GM18861 (cell line): ENCODE measurements at regions not wholly inside any gene's neighbourhood (a gene's known extent, or its start where the extent isn't known, plus 50 kb on each side); places are given as distances from the start of the nearest gene placed in this dataset.
"Not testable (repeated sequence)": the region's sequence is repeated elsewhere in the genome, so short reads cannot be mapped to it uniquely, and the experiment has no call there.

Experiments
- ATAC-seq: cut with Tn5 transposase; IDR thresholded peaks from one replicate; pipeline ENCODE4 v1.9.1; 2021; ENCODE audit not compliant: unreplicated experiment

GRCh38 chr4:160549951-160550519 lies 1447.2 kb downstream of the RAPGEF2 start:
- not testable (repeated sequence) for ATAC-seq

- ATAC-seq: no peak
These were observed 1459.8 kb downstream of the RAPGEF2 start for GRCh38 chr4:160562661-160563060.

GRCh38 chr4:160563552-160564282 lies 1460.8 kb downstream of the RAPGEF2 start:
- ATAC-seq: no peak

DNA sequence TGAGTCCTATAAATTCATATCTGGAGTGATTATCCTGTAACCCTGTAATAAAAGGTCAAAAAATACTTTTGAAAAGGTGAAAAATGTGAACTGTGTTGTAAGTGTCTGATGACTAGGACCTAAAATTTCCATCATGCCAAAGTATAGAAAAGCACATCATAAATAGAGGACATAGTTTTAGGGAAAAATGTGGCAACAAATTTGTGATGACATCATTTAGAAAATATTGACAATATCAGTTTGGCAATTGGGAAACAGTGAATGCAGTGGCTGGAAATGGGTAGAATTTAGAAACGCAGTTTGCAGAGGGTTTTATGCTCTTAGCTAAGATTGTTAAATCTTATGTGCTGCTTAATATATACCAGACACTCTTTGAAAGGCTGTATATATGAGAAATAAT lies 1464.8 kb downstream of the RAPGEF2 start:
- no peak for ATAC-seq

DNA sequence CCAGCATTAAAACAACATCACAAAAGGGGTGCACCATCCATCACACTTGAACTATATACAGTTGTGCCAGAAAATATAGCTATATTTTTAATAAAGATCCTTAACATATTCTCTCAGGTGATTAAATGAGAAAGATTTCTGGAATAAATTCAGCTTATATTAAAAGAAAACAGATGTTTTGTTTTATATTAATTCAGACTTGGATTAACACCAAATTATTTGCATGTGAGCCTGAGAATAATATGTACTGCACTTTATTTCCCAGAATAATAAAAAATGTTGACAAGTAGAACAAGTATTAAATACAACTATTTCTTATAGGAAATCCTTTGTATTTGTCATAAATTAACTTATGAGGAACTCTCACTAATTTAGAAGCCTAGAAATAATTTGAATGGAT lies 1467.4 kb downstream of the RAPGEF2 start:
- ATAC-seq: no peak

DNA sequence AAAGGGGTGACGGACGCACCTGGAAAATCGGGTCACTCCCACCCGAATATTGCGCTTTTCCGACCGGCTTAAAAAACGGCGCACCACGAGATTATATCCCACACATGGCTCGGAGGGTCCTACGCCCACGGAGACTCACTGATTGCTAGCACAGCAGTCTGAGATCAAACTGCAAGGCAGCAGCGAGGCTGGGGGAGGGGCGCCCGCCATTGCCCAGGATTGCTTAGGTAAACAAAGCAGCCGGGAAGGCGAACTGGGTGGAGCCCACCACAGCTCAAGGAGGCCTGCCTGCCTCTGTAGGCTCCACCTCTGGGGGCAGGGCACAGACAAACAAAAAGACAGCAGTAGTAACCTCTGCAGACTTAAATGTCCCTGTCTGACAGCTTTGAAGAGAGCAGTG lies 1471.4 kb downstream of the RAPGEF2 start:
- not testable (repeated sequence) for ATAC-seq

GRCh38 chr4:160580581-160580980 lies 1477.7 kb downstream of the RAPGEF2 start:
- ATAC-seq: no peak

DNA sequence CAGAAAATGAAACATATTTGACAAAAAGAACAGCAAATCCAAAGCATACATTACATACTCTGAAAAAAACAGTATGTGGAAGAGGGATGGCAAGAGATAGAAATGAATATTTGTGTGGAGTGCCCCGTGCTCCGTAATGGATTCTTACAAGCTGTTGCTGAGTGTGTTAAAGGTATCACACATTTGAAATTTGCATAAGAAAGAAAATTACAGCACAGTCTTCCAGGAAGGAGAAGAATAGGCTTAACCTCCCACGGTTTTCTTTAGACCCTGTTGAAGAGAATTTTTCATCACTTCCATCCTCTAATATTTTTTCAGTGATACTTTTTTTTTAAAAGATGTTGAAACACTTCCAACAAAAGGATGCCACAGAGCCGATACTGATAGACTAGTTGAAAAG lies 1489.4 kb downstream of the RAPGEF2 start:
- no peak for ATAC-seq

- ATAC-seq: no peak
These were observed 1492.8 kb downstream of the RAPGEF2 start for GRCh38 chr4:160595646-160596045.

DNA sequence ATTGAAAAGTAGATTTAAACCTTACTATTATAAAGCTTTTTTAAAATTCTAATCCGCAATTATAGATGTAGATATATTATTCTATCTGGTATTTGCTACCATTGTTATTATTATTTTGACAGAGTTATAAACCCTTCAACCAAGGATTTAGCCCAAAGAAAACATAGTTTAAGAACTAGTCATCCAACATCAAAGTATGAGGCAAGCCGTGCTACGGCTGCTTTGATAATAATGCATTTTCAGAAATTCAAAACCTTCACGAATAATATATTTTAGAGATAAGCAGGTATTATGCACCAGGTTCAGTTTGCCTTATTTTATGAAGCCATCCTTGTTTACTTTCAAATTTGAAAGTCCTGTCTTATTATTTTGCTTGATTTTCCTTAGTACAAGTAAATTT lies 1501.7 kb downstream of the RAPGEF2 start:
- no peak for ATAC-seq

GRCh38 chr4:160611181-160611580 lies 1508.3 kb downstream of the RAPGEF2 start:
- ATAC-seq: no peak

DNA sequence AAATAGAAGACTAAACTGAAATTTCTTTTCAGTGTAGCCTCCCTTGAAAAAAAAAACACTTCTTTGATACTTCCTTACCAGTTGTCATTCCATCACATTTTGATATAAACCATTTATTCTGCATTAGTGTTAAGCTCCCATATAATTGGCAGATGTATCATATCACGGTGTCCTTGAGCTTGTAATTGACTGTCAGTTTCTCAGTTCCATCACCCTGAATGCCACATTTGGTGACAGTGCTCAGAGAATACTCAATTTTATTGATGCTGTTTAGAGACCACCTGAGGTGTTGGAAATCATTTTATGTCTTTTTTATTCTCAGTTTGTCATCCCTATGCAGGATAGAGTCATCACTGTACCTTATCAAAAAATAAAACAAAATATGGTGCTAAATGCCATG lies 1528.2 kb downstream of the RAPGEF2 start:
- ATAC-seq: no peak

DNA sequence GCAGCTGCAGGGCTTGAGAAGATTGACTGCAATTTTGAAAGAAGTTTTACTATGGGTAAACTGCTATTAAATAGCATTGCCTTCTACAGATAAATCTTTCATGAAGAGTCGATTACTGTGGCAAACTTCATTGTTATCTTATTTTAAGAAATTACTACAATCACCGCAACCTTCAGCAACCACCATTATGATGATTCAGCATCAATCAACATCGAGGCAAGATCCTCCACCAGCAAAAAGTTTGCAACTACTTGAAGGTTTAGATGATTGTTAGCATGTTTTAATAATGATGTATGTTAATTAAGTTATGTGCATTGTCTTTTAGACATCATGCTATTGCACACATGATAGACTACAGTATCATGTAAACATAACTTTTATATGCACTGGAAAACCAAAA lies 1511.0 kb downstream of the FSTL5 start:
- ATAC-seq: no peak

GRCh38 chr4:160675550-160675949 lies 1488.2 kb downstream of the FSTL5 start:
- no peak for ATAC-seq

DNA sequence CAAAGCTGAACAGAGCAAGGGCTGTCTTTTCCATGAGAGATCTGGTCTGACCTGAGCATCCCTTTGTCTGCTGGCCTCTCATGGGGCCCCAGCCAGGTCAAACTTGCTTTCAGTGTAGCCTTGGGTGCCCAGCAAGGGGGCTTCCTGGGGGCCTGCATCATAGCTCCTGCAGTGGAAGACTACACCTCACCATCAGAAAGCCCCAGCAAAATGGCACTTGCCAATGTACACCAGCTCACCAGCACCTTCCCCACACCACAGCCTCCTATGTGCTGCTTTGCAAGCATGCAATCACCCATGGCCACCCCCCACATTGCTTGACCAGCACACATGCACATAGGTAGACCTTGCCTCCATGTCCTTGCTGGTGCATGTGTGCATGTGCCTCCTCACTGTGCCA lies 1478.1 kb downstream of the FSTL5 start:
- ATAC-seq: no peak

GRCh38 chr4:160701671-160702070 lies 1462.1 kb downstream of the FSTL5 start:
- ATAC-seq: no peak

DNA sequence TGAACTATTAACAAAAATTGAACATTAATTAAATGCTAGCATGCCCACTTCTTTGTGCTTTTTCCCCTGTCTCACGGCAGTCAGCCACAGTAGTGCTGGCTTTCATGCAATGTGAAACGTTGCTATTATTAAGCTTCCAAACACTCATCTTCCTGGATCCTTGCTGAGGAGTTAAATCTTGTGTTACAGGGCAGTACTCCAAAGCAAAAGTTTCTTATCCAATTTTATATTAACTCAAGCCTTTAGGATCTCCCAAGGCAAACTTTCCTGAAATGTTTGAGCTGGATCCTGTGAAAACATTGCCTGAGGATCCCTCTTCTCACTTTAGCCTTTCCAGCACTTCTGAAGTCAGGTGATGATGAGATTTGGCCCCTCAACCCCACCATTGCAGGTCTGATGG lies 1454.8 kb downstream of the FSTL5 start:
- no peak for ATAC-seq

DNA sequence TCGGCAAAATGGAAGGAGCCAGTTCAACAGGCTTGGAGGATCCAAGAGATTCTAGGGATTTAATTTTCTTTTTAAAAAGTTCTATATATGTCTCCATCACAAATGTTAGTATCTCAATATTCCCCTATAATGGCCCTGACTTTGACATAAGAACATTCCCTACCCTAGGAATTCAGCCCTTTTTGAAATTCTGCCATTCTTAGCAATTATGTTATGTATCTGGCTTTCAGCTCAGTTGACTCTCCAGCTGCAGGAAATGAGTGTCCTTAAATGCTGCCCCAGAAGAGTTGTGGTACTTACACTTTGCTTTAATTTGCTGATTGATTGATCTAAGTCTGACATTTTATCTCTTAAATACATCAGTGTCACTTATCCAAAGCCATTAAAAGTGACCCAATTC lies 1454.3 kb downstream of the FSTL5 start:
- no peak for ATAC-seq

DNA sequence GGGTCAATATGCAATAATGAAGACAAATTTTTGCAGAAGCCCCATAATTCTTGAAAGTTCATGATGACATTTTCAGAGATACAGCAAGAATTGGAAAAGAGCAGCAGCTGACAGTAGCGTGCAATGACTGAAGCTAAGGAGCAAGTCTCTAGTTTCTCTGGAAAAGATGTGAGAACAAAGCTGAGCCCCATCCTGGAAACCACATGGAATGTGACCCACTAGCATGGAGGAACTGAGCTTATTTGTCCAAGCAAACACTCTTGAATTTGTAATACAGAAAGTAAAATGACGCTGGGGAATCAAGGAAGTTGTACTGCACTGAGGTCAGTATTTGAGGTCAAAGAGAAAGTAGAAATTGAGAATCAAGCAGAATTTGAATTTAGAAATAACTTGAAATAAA lies 1447.2 kb downstream of the FSTL5 start:
- no peak for ATAC-seq

GRCh38 chr4:160717848-160718247 lies 1446.0 kb downstream of the FSTL5 start:
- ATAC-seq: no peak

DNA sequence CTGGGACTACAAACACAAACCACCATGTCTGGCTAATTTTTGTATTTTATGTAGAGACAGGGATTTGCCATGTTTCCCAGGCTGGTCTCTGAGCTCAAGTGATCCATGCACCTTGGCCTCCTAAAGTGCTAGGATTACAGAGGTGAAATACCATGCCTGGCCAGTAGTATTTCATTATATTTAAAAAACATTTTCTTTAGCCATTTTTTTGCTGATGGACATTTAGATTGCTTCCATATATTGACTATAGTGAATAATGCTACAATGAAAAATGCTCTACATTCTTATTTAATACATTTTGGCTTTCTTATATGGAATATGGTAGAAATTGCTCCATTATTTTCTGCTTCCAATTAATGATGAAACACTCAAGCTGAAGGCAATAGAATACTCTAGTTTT lies 1439.7 kb downstream of the FSTL5 start:
- ATAC-seq: no peak

- ATAC-seq: no peak
These were observed 1418.7 kb downstream of the FSTL5 start for GRCh38 chr4:160745126-160745525.

DNA sequence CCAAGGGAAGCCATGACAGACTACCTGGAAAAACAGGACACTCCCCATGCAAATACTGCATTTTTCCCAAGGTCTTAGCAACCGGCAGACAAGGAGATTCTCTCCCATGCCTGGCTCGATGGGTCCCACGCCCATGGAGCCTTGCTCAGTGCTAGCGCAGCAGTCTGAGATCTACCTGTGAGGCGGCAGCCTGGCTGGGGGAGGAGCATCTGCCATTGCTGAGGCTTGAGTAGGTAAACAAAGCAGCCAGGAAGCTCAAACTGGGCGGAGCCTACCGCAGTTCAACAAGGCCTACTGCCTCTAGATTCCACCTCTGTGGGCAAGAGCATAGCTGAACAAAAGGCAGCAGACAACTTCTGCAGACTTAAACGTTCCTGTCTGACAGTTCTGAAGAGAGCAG lies 1417.2 kb downstream of the FSTL5 start:
- ATAC-seq: not testable (repeated sequence)
